Jurkat, Clone E6-1 (cell line): ENCODE measurements at regions not wholly inside any gene's neighbourhood (a gene's known extent, or its start where the extent isn't known, plus 50 kb on each side); places are given as distances from the start of the nearest gene placed in this dataset.
"Not testable (repeated sequence)": the region's sequence is repeated elsewhere in the genome, so short reads cannot be mapped to it uniquely, and the experiment has no call there.

Experiments
- DNase-seq: peaks from one replicate; pipeline ENCODE4 v3.0.0-alpha.2; 2011; ENCODE audit warnings: low read depth, low spot score
- H3K4me3 ChIP-seq: 2 replicates; pipeline ENCODE4 v1.5.1; 2011; ENCODE audit warnings: mild to moderate bottlenecking, low read length, control low read depth, moderate library complexity

- no peak for DNase-seq
- no peak overlapping the region for H3K4me3 ChIP-seq
These were observed 192.1 kb downstream of the SPRY1 start for GRCh38 chr4:123588631-123589241.

GRCh38 chr4:123589301-123589700 is 192.7 kb downstream of the SPRY1 start:
- no peak for DNase-seq
- H3K4me3 ChIP-seq: no peak overlapping the region

DNA sequence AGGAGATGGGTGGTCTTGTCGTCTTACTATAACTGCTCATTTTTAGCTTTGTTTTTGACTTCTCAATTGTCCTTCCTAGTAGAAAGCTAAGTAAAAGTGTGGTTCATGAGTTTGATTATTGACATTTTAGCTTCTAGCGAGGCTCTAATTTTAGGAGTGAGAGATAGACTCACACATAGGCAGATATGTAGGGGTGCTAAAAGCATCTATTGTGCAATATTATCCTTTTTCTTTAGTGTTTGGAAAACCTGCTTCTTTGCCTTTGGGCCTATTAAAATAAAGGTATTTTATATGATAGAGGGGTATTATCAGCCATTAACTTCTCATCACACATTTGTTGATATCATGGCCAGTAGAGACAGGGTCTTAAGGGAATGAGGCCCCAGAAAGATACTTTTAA is 195.3 kb downstream of the SPRY1 start:
- H3K4me3 ChIP-seq: no peak overlapping the region
- no peak for DNase-seq

DNA sequence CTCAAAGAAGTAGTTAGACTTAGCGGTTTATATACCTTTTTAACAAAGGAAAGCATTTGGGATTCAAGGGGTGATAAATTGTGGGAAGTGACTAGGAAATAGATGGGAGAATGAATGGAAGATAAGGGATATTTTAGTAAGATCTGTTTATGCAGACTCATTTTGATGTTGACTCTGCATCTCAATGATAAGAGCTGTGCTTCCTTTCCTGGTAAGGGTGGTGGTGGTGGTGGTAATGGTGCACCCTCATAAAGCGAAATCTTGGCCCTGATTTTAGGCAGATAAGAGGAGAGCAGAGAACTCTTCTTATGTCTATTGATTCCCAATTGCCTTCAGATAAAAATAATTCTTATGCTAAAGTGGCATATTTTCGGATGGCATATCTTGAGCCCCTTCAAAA is 197.1 kb downstream of the SPRY1 start:
- no peak overlapping the region for H3K4me3 ChIP-seq
- peak; percentile 86 for DNase-seq

GRCh38 chr4:123596805-123597204 is 200.2 kb downstream of the SPRY1 start:
- no peak overlapping the region for H3K4me3 ChIP-seq
- DNase-seq: no peak

- no peak overlapping the region for H3K4me3 ChIP-seq
- no peak for DNase-seq
These were observed 201.0 kb downstream of the SPRY1 start for GRCh38 chr4:123597586-123597985.

- no peak for DNase-seq
- no peak overlapping the region for H3K4me3 ChIP-seq
These were observed 201.7 kb downstream of the SPRY1 start for GRCh38 chr4:123598331-123598730.

- H3K4me3 ChIP-seq: no peak overlapping the region
- no peak for DNase-seq
These were observed 202.7 kb downstream of the SPRY1 start for GRCh38 chr4:123599061-123599919.

GRCh38 chr4:123599920-123600810 is 203.6 kb downstream of the SPRY1 start:
- peak overlapping the region; percentile 27 for H3K4me3 ChIP-seq
- DNase-seq: peak; percentile 98

- DNase-seq: no peak
- no peak overlapping the region for H3K4me3 ChIP-seq
These were observed 204.7 kb downstream of the SPRY1 start for GRCh38 chr4:123600987-123601904.

GRCh38 chr4:123602007-123602406 is 205.4 kb downstream of the SPRY1 start:
- no peak overlapping the region for H3K4me3 ChIP-seq
- DNase-seq: no peak

- DNase-seq: no peak
- H3K4me3 ChIP-seq: no peak overlapping the region
These were observed 206.6 kb downstream of the SPRY1 start for GRCh38 chr4:123603165-123603564.

GRCh38 chr4:123605797-123606196 is 209.2 kb downstream of the SPRY1 start:
- DNase-seq: not testable (repeated sequence)

DNA sequence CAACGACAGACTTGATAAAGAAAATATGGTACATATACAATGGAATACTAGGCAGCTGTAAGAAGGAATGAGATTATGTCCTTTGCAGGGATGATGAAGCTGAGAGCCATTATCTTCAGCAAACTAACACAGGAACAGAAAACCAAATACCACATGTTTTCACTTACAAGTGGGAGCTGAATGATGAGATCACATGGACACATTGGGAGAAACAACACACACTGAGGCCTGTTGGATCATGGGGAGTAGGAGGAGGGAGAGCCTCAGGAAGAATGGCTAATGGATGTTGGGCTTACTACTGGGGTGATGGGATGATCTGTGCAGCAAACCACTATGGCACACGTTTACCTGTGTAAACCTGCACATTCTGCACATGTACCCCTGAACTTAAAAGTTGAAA is 209.7 kb downstream of the SPRY1 start:
- no peak for DNase-seq
- H3K4me3 ChIP-seq: no peak overlapping the region

More at GRCh38 chr4:123605797-123606196, 209.2 kb downstream of the SPRY1 start:
- not testable (repeated sequence) for H3K4me3 ChIP-seq

DNA sequence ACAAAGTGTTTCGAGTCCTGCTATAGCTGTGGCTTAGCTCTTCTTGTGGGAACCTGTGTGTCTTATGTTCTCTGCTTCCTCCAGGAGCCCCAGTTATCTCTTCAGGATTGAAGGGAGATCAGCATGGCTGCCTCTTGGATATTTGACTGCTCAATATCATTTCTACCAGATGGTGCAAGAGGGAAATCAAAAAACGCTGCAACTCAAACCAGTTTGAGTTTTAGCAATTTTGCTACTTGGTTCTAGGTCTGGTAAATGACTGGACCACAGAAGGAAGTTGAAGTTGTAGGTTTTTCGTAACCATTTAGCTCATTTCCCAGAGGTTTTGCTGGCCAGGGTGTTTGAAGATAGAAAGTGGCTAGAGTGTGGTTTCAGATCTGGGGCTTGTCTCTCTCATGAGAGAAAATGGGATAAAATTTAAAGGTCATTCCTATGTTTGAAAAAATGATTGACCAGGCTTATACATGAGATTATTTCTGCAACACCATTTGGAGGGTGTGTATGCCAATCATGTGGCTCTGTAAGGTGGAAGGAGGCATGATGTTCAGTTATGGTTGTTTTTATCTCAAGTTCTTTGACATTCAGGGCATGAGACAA is 210.4 kb downstream of the SPRY1 start:
- DNase-seq: no peak
- H3K4me3 ChIP-seq: no peak overlapping the region

- no peak for DNase-seq
- no peak overlapping the region for H3K4me3 ChIP-seq
These were observed 213.2 kb downstream of the SPRY1 start for GRCh38 chr4:123609829-123610228.

DNA sequence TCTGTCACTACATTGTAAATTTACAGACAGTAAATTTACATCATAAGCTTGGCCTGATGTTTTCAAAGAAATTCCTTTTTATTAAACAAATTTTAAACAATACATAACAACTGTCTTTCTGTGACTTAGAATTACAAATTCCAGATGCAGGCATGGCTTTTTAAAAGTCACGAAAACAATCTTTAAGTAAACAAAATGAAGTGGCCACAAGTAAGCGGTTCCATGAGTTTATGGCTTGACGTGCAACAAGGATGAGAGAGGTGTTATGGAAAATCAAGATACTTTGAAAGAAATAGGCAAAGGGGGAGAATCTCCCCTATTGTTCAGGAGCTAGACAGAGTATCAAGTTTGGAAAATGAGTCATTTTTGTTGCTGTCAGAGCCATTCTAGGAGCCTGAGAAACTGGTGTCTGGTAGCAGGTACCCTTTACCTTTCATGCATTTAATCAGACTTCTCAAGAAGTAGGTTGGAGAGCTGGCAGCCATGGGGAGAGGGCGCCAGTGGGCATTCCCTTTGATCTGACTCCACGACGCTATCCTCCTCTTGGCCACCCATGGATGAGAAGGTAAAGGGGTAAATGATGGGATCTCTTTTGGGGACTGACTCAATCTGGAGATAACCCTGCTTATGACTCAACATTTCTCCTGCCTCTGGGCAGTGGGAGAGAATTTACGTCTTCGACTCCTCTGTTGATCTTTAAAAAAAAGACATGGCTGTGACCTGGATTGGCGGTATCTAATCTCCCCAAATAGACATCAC is 217.2 kb downstream of the SPRY1 start:
- H3K4me3 ChIP-seq: no peak overlapping the region
- DNase-seq: no peak

- H3K4me3 ChIP-seq: no peak overlapping the region
- DNase-seq: no peak
These were observed 219.3 kb downstream of the SPRY1 start for GRCh38 chr4:123615901-123616300.
